K562 (cell line): ENCODE measurements at regions not wholly inside any gene's neighbourhood (a gene's known extent, or its start where the extent isn't known, plus 50 kb on each side); places are given as distances from the start of the nearest gene placed in this dataset.

Experiments used
- ARID3A ChIP-seq: IDR thresholded peaks from 2 replicates; pipeline ENCODE4 v1.6.1; 2012; ENCODE audit warnings: low read depth, low read length, improper control_type of control experiment, borderline replicate concordance
- CC2D1A ChIP-seq: fragments of 450-650 bp; IDR thresholded peaks from 2 replicates; pipeline ENCODE4 v1.6.1; 2017; ENCODE audit warnings: mild to moderate bottlenecking
- CSDE1 ChIP-seq, 2 experiments: fragments of 450-650 bp; IDR thresholded peaks; 2 replicates each; pipeline ENCODE4 v1.6.1; 2016; ENCODE audit warnings: mild to moderate bottlenecking in 1 of 2
- CTCF ChIP-seq, 3 experiments: IDR thresholded peaks in 2 of 3; conservative IDR thresholded peaks in 1 of 3; 2 replicates each; pipeline ENCODE4 v1.5.1; 2011 to 2012; ENCODE audit warnings: low read length in 3 of 3, mild to moderate bottlenecking in 3 of 3, control low read depth in 2 of 3, improper control_type of control experiment in 1 of 3, inconsistent platforms in 1 of 3, low read depth in 1 of 3, mixed read lengths in 1 of 3, moderate library complexity in 1 of 3; ENCODE audit not compliant: insufficient read depth in 2 of 3
- ETS1 ChIP-seq: conservative IDR thresholded peaks from 2 replicates; pipeline ENCODE4 v1.6.1; 2011; ENCODE audit warnings: low read depth, mild to moderate bottlenecking, low read length; ENCODE audit not compliant: control insufficient read depth
- ETV1 ChIP-seq: fragments of 450-650 bp; conservative IDR thresholded peaks from 2 replicates; pipeline ENCODE4 v1.6.1; 2016; ENCODE audit warnings: missing genetic modification characterization, control low read depth, low read depth, missing compliant biosample characterization
- MTA2 ChIP-seq: fragments of 450-650 bp; IDR thresholded peaks from 2 replicates; pipeline ENCODE4 v1.6.1; 2016; ENCODE audit warnings: low read depth
- PPARD ChIP-seq: fragments of 250-450 bp; sonication (Bioruptor Pico); IDR thresholded peaks from 2 replicates; pipeline ENCODE4 v1.8.0; 2022; ENCODE audit warnings: inconsistent platforms, mild to moderate bottlenecking, moderate library complexity
- RBM39 ChIP-seq: fragments of 200-400 bp; formaldehyde crosslinking; optimal IDR thresholded peaks from 2 replicates; pipeline ENCODE3; 2018; ENCODE audit warnings: low read depth, low read length
- RFX5 ChIP-seq: IDR thresholded peaks from 2 replicates; pipeline ENCODE4 v1.6.1; 2011; ENCODE audit warnings: low read depth, mild to moderate bottlenecking, improper control_type of control experiment, low read length
- TCFL5 ChIP-seq: fragments of 250-450 bp; sonication (Bioruptor Pico); conservative IDR thresholded peaks from 2 replicates; pipeline ENCODE4 v1.6.1; 2021; ENCODE audit warnings: mild to moderate bottlenecking, moderate library complexity, matching md5 sums
- ZNF280B ChIP-seq: fragments of 250-450 bp; sonication (Bioruptor Pico); IDR thresholded peaks from 2 replicates; pipeline ENCODE4 v1.5.1; 2021; ENCODE audit warnings: mild to moderate bottlenecking
- TF ChIP-seq, protein P1 (sequence below): fragments of 250-450 bp; sonication (Bioruptor Pico); IDR thresholded peaks from 2 replicates; pipeline ENCODE4 v1.4.0; 2020; ENCODE audit warnings: mild to moderate bottlenecking, moderate library complexity

GRCh38 chr2:74036450-74037195 is 51.9 kb downstream of the TET3 start (continued):
- TF ChIP-seq, protein P1, sequence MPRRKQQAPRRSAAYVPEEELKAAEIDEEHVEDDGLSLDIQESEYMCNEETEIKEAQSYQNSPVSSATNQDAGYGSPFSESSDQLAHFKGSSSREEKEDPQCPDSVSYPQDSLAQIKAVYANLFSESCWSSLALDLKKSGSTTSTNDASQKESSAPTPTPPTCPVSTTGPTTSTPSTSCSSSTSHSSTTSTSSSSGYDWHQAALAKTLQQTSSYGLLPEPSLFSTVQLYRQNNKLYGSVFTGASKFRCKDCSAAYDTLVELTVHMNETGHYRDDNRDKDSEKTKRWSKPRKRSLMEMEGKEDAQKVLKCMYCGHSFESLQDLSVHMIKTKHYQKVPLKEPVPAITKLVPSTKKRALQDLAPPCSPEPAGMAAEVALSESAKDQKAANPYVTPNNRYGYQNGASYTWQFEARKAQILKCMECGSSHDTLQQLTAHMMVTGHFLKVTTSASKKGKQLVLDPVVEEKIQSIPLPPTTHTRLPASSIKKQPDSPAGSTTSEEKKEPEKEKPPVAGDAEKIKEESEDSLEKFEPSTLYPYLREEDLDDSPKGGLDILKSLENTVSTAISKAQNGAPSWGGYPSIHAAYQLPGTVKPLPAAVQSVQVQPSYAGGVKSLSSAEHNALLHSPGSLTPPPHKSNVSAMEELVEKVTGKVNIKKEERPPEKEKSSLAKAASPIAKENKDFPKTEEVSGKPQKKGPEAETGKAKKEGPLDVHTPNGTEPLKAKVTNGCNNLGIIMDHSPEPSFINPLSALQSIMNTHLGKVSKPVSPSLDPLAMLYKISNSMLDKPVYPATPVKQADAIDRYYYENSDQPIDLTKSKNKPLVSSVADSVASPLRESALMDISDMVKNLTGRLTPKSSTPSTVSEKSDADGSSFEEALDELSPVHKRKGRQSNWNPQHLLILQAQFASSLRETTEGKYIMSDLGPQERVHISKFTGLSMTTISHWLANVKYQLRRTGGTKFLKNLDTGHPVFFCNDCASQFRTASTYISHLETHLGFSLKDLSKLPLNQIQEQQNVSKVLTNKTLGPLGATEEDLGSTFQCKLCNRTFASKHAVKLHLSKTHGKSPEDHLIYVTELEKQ (CRISPR knock-in tag): no peak
- TF ChIP-seq ARID3A (peak; percentile 98), RBM39 (no peak), PPARD (CRISPR knock-in tag) (no peak), CSDE1 (IDR thresholded peaks at IDR 0.05) (no peak), ETV1 (tag) (no peak), TCFL5 (no peak), CC2D1A (peak; percentile 91), MTA2 (peak; percentile 93), RFX5 (no peak), ETS1 (no peak), ZNF280B (CRISPR knock-in tag) (no peak), CTCF (IDR thresholded peaks at IDR 0.05 in 2 of 3, conservative IDR thresholded peaks at IDR 0.05 in 1 of 3; ENCODE audit: insufficient read depth in 2 of 3, low read depth in 1 of 3, low read length in 3 of 3) (no peak)
